HG02938 (cell line): ENCODE measurements at regions not wholly inside any gene's neighbourhood (a gene's known extent, or its start where the extent isn't known, plus 50 kb on each side); places are given as distances from the start of the nearest gene placed in this dataset.

Experiments
- ATAC-seq: cut with Tn5 transposase; IDR thresholded peaks from one replicate; pipeline ENCODE4 v1.9.1; 2021; ENCODE audit warnings: mild to moderate bottlenecking, moderate library complexity; ENCODE audit not compliant: unreplicated experiment

GRCh38 chr10:69715899-69716606 lies 85.7 kb upstream of the COL13A1 start:
- ATAC-seq: no peak

- no peak for ATAC-seq
Observed at GRCh38 chr10:69716711-69717560, 84.8 kb upstream of the COL13A1 start.

- no peak for ATAC-seq
Observed at GRCh38 chr10:69718951-69719350, 82.8 kb upstream of the COL13A1 start.

GRCh38 chr10:69721690-69722310 lies 79.9 kb upstream of the COL13A1 start:
- ATAC-seq: no peak

GRCh38 chr10:69723653-69724052 lies 78.1 kb upstream of the COL13A1 start:
- no peak for ATAC-seq

GRCh38 chr10:69726850-69727249 lies 74.9 kb upstream of the COL13A1 start:
- ATAC-seq: no peak

- no peak for ATAC-seq
Observed at GRCh38 chr10:69728335-69728870, 73.3 kb upstream of the COL13A1 start.

GRCh38 chr10:69729326-69730048 lies 72.2 kb upstream of the COL13A1 start:
- no peak for ATAC-seq

GRCh38 chr10:69730251-69731156 lies 71.2 kb upstream of the COL13A1 start:
- no peak for ATAC-seq

- ATAC-seq: no peak
Observed at GRCh38 chr10:69731184-69731583, 70.5 kb upstream of the COL13A1 start.

GRCh38 chr10:69731698-69732097 lies 70.0 kb upstream of the COL13A1 start:
- ATAC-seq: no peak

GRCh38 chr10:69732147-69732825 lies 69.4 kb upstream of the COL13A1 start:
- ATAC-seq: no peak

- ATAC-seq: no peak
Observed at GRCh38 chr10:69732826-69733150, 68.9 kb upstream of the COL13A1 start.

- ATAC-seq: no peak
Observed at GRCh38 chr10:69733791-69734261, 67.9 kb upstream of the COL13A1 start.

GRCh38 chr10:69734416-69734796 lies 67.3 kb upstream of the COL13A1 start:
- ATAC-seq: no peak

GRCh38 chr10:69734797-69735468 lies 66.8 kb upstream of the COL13A1 start:
- ATAC-seq: no peak

- ATAC-seq: no peak
Observed at GRCh38 chr10:69736886-69737641, 64.6 kb upstream of the COL13A1 start.

GRCh38 chr10:69738071-69738470 lies 63.6 kb upstream of the COL13A1 start:
- no peak for ATAC-seq
